ENCODE measurements at regions not wholly inside any gene's neighbourhood (a gene's known extent, or its start where the extent isn't known, plus 50 kb on each side); places are given as distances from the start of the nearest gene placed in this dataset.

GRCh38 chr18:46278481-46279465 lies 174.6 kb downstream of the HAUS1 start:
- no peak for TF ChIP-seq CTCF (conservative IDR thresholded peaks at IDR 0.05)
- no peak for TF ChIP-seq ZFX (IDR thresholded peaks at IDR 0.05)
- no peak overlapping the region for H3K27ac ChIP-seq

- H3K27ac ChIP-seq = no peak overlapping the region
- TF ChIP-seq ZFX (IDR thresholded peaks at IDR 0.05) (no peak), CTCF (conservative IDR thresholded peaks at IDR 0.05) (no peak)
Measured at GRCh38 chr18:46279673-46280072, 175.5 kb downstream of the HAUS1 start.

- TF ChIP-seq ZFX (IDR thresholded peaks at IDR 0.05) (no peak), CTCF (conservative IDR thresholded peaks at IDR 0.05) (peak; percentile 91)
- H3K27ac ChIP-seq = no peak overlapping the region
Measured at GRCh38 chr18:46281185-46282176, 177.3 kb downstream of the HAUS1 start.

- no peak for TF ChIP-seq CTCF (conservative IDR thresholded peaks at IDR 0.05)
- no peak for TF ChIP-seq ZFX (IDR thresholded peaks at IDR 0.05)
- H3K27ac ChIP-seq = no peak overlapping the region
Measured at GRCh38 chr18:46282177-46282570, 178.0 kb downstream of the HAUS1 start.

- TF ChIP-seq ZFX (IDR thresholded peaks at IDR 0.05) (no peak), CTCF (conservative IDR thresholded peaks at IDR 0.05) (no peak)
- H3K27ac ChIP-seq = no peak overlapping the region
Measured at GRCh38 chr18:46282646-46283045, 178.5 kb downstream of the HAUS1 start.

- TF ChIP-seq CTCF (conservative IDR thresholded peaks at IDR 0.05) = no peak
- TF ChIP-seq ZFX (IDR thresholded peaks at IDR 0.05) = no peak
- no peak overlapping the region for H3K27ac ChIP-seq
Measured at GRCh38 chr18:46283268-46283667, 179.1 kb downstream of the HAUS1 start.

All from C4-2B (cell line).